Umbilical cord (tissue), 1 donor: ENCODE measurements at regions not wholly inside any gene's neighbourhood (a gene's known extent, or its start where the extent isn't known, plus 50 kb on each side); places are given as distances from the start of the nearest gene placed in this dataset.
"Not testable (repeated sequence)": the region's sequence is repeated elsewhere in the genome, so short reads cannot be mapped to it uniquely, and the experiment has no call there.

Experiments used
- DNase-seq: peaks from one replicate; pipeline ENCODE4 v3.0.0-alpha.2; 2015; ENCODE audit warnings: low spot score

GRCh38 chr16:8453359-8453758 is 137.0 kb downstream of the TMEM114 start:
- DNase-seq: no peak

- no peak for DNase-seq
These were observed 137.4 kb downstream of the TMEM114 start for GRCh38 chr16:8452941-8453340.

- DNase-seq: no peak
These were observed 153.4 kb downstream of the TMEM114 start for GRCh38 chr16:8436931-8437330.

GRCh38 chr16:8431783-8432182 is 158.5 kb downstream of the TMEM114 start:
- no peak for DNase-seq

- DNase-seq: no peak
These were observed 159.9 kb downstream of the TMEM114 start for GRCh38 chr16:8430401-8430800.

- no peak for DNase-seq
These were observed 163.7 kb downstream of the TMEM114 start for GRCh38 chr16:8426569-8426968.

- no peak for DNase-seq
These were observed 173.2 kb downstream of the TMEM114 start for GRCh38 chr16:8417145-8417544.

- DNase-seq: no peak
These were observed 181.3 kb downstream of the TMEM114 start for GRCh38 chr16:8408855-8409567.

- no peak for DNase-seq
These were observed 183.0 kb downstream of the TMEM114 start for GRCh38 chr16:8407351-8407750.

- DNase-seq: no peak
These were observed 186.1 kb downstream of the TMEM114 start for GRCh38 chr16:8403978-8404749.

GRCh38 chr16:8402981-8403843 is 187.1 kb downstream of the TMEM114 start:
- no peak for DNase-seq

GRCh38 chr16:8400683-8401082 is 189.6 kb downstream of the TMEM114 start:
- DNase-seq: not testable (repeated sequence)

- DNase-seq: no peak
These were observed 191.8 kb downstream of the TMEM114 start for GRCh38 chr16:8398548-8398947.

GRCh38 chr16:8397223-8397622 is 193.1 kb downstream of the TMEM114 start:
- DNase-seq: no peak

- DNase-seq: no peak
These were observed 193.8 kb downstream of the TMEM114 start for GRCh38 chr16:8396463-8396862.

GRCh38 chr16:8391257-8391656 is 199.1 kb downstream of the TMEM114 start:
- no peak for DNase-seq

- no peak for DNase-seq
These were observed 201.6 kb downstream of the TMEM114 start for GRCh38 chr16:8388684-8389083.

GRCh38 chr16:8381814-8382213 is 208.5 kb downstream of the TMEM114 start:
- DNase-seq: no peak

- no peak for DNase-seq
These were observed 210.0 kb downstream of the TMEM114 start for GRCh38 chr16:8380311-8380710.

GRCh38 chr16:8377864-8378263 is 212.4 kb downstream of the TMEM114 start:
- DNase-seq: no peak

GRCh38 chr16:8376858-8377257 is 213.5 kb downstream of the TMEM114 start:
- DNase-seq: no peak

GRCh38 chr16:8376430-8376829 is 213.9 kb downstream of the TMEM114 start:
- no peak for DNase-seq
